Mesothelial cell of epicardium (in vitro differentiated cells): ENCODE measurements at regions not wholly inside any gene's neighbourhood (a gene's known extent, or its start where the extent isn't known, plus 50 kb on each side); places are given as distances from the start of the nearest gene placed in this dataset.

Source experiments
- DNase-seq, 2 experiments: peaks; one replicate each; pipeline ENCODE4 v3.0.0; 2021; ENCODE audit warnings: low spot score in 2 of 2; ENCODE audit not compliant: unreplicated experiment in 2 of 2
- H3K27ac Mint-ChIP-seq: 2 replicates; pipeline ENCODE4 v1.8.0; 2021; ENCODE audit warnings: mixed read lengths
- H3K27me3 Mint-ChIP-seq: 2 replicates; pipeline ENCODE4 v1.8.0; 2021; ENCODE audit warnings: low read depth, mixed read lengths
- H3K36me3 Mint-ChIP-seq: 2 replicates; pipeline ENCODE4 v1.8.0; 2021; ENCODE audit warnings: mixed read lengths
- H3K4me1 Mint-ChIP-seq: 2 replicates; pipeline ENCODE4 v1.8.0; 2021; ENCODE audit warnings: mixed read lengths
- H3K4me3 Mint-ChIP-seq: 2 replicates; pipeline ENCODE4 v1.8.0; 2021; ENCODE audit warnings: mild to moderate bottlenecking, moderate library complexity, mixed read lengths
- H3K9me3 Mint-ChIP-seq: 2 replicates; pipeline ENCODE4 v1.8.0; 2021; ENCODE audit warnings: mixed read lengths
- TF ChIP-seq, protein P1 (sequence below): fragments of 200-600 bp; sonication (generic); IDR thresholded peaks from one replicate; pipeline ENCODE4 v1.5.0; 2021; ENCODE audit warnings: antibody characterized with exemption; ENCODE audit not compliant: unreplicated experiment

GRCh38 chr20:11246251-11246775 is 572.5 kb upstream of the JAG1 start:
- peaks cover 23% of the 10 kb centered on the region for H3K27me3 Mint-ChIP-seq
- peaks cover 19% of the 10 kb centered on the region for H3K4me1 Mint-ChIP-seq
- H3K4me3 Mint-ChIP-seq: no peak overlapping the region
- H3K36me3 Mint-ChIP-seq: no peaks in the 10 kb centered on the region
- no peak overlapping the region for H3K27ac Mint-ChIP-seq
- H3K9me3 Mint-ChIP-seq: no peaks in the 10 kb centered on the region
- TF ChIP-seq, protein P1, sequence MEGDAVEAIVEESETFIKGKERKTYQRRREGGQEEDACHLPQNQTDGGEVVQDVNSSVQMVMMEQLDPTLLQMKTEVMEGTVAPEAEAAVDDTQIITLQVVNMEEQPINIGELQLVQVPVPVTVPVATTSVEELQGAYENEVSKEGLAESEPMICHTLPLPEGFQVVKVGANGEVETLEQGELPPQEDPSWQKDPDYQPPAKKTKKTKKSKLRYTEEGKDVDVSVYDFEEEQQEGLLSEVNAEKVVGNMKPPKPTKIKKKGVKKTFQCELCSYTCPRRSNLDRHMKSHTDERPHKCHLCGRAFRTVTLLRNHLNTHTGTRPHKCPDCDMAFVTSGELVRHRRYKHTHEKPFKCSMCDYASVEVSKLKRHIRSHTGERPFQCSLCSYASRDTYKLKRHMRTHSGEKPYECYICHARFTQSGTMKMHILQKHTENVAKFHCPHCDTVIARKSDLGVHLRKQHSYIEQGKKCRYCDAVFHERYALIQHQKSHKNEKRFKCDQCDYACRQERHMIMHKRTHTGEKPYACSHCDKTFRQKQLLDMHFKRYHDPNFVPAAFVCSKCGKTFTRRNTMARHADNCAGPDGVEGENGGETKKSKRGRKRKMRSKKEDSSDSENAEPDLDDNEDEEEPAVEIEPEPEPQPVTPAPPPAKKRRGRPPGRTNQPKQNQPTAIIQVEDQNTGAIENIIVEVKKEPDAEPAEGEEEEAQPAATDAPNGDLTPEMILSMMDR: no peak
- no peak for DNase-seq

- Mint-ChIP-seq H3K9me3 (no peaks in the 10 kb centered on the region), H3K36me3 (no peaks in the 10 kb centered on the region), H3K27me3 (peaks cover 25% of the 10 kb centered on the region), H3K4me1 (peaks cover 19% of the 10 kb centered on the region), H3K4me3 (no peak overlapping the region), H3K27ac (no peak overlapping the region)
- TF ChIP-seq, protein P1: no peak
- DNase-seq: no peak
Measured at GRCh38 chr20:11247046-11248010, 573.5 kb upstream of the JAG1 start.

DNA sequence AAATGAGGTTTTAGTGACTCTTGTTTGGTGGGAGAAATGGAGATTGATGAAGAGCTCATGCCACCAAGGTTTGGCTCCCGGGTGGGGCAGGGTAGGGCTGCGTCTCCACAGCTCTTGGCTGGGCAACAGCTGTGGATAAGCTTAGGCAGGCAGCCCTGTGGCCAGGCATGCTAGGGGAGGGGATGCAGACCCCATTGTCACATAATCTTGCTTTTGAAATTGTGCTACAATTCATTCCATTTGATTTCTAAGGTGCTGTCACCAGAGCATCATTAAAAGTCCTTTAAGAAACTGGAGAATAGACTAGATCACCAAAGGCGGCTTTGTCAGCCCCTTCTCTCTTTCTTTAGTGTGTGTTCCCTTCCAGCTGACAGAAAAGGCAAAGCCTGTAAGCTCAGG is 574.2 kb upstream of the JAG1 start:
- H3K4me1 Mint-ChIP-seq: peaks cover 19% of the 10 kb centered on the region
- H3K27ac Mint-ChIP-seq: no peak overlapping the region
- H3K4me3 Mint-ChIP-seq: no peak overlapping the region
- peaks cover 25% of the 10 kb centered on the region for H3K27me3 Mint-ChIP-seq
- DNase-seq: no peak
- TF ChIP-seq, protein P1: no peak
- H3K36me3 Mint-ChIP-seq: no peaks in the 10 kb centered on the region
- no peaks in the 10 kb centered on the region for H3K9me3 Mint-ChIP-seq

DNA sequence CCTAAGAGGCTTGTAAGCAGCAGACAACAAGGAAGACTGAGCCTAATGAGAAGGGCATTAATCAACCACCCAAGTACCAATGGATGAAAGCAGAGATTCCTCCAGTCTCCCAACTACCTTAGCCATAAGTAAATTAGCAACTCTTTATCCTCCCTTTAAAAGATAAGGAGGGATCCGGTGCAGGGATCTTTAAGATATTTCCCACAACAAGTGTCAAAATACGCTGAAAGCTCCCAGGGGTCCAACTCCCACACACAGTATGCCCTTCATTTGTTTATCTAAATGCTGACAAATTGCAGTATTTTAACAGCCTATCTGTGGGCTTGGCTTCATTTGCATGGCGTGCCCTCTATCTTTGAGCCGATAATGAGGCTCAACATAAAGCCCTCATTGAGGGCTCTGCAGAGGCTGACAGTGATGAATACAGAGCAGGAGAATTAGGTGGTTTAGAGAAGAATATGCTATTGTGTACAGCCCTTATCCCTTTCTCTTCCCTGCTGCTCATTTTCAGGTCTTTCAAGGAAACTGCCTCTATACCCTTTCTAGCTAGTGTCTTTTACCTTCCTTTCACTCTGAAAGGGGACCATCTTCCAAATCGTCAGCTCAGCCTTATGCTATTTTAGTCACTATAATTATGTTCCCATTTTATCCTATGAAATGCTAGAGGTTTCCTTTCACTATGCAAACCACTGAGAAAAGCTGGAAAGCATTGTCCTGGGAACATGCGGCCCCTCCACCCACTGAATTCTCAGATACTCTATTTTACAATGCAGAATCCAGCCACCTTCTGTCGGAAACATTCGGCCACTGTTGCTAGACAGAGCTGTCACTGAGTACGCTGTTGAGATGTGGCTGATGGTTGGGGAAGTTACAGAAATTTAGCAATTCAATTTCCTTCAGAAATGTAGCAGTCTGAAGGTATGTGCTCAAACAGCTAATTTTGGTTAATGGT is 575.2 kb upstream of the JAG1 start:
- Mint-ChIP-seq H3K27me3 (peaks cover 25% of the 10 kb centered on the region), H3K27ac (no peak overlapping the region), H3K4me1 (peaks cover 19% of the 10 kb centered on the region), H3K36me3 (no peaks in the 10 kb centered on the region), H3K4me3 (no peak overlapping the region), H3K9me3 (peaks cover 5% of the 10 kb centered on the region)
- no peak for DNase-seq
- TF ChIP-seq, protein P1: no peak

DNA sequence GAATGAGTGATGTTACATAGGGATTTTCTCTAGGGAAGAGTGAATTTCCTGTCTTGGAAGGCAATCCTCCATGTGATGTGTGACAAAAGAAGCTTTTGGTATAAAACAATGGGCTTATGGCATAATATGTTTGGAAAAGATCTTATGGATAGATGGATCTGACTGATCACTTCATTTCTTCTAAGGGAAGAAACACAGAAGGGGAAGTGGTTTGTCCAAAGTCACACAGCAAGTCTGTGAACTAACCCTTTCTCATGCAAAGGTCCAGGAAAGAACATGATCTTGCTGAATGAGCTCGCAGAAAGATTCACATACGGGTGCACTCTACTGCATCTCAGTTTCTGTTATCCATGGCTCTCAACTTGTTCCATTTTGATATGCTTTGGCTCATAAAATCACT is 575.9 kb upstream of the JAG1 start:
- Mint-ChIP-seq H3K27ac (no peak overlapping the region), H3K4me1 (peaks cover 19% of the 10 kb centered on the region), H3K4me3 (no peak overlapping the region), H3K27me3 (peaks cover 25% of the 10 kb centered on the region), H3K9me3 (peaks cover 9% of the 10 kb centered on the region), H3K36me3 (no peaks in the 10 kb centered on the region)
- TF ChIP-seq, protein P1: no peak
- no peak for DNase-seq
